ENCODE measurements at regions not wholly inside any gene's neighbourhood (a gene's known extent, or its start where the extent isn't known, plus 50 kb on each side); places are given as distances from the start of the nearest gene placed in this dataset.

DNA sequence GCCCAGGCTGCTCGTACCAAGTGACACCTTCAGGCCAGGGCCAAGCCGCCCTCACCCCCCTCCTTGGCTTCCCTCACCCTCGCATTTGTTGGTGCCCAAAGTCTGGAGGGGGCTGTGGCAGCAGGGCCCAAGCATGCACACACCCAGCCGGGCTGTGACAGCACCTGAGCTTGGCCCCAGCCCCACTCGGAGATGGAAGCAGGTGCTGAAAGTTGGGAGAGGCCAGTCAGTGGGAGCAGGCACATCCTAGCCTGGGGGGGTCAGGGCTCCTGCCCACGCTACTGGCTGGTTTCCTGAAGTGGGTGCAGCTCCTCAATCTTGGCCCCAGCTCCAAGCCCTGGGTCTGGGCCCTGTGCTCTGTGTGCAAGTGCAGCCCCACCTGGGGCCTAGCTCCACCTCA, 228.0 kb downstream of the RDH14 start:
- no peak for TF ChIP-seq CTCF (IDR thresholded peaks at IDR 0.05)
- TF ChIP-seq EZH2 (IDR thresholded peaks at IDR 0.05; ENCODE audit: borderline replicate concordance, insufficient read depth, low read depth, low read length, poor library complexity, severe bottlenecking): no peak

All from B cell (primary cell).